GM12892 (cell line): ENCODE measurements at regions not wholly inside any gene's neighbourhood (a gene's known extent, or its start where the extent isn't known, plus 50 kb on each side); places are given as distances from the start of the nearest gene placed in this dataset.

Source experiments
- DNase-seq: peaks from one replicate; pipeline ENCODE4 v3.0.0; 2011; ENCODE audit not compliant: insufficient read length
- FAIRE-seq: peaks from 2 replicates; lab custom pipeline; 2011; peaks lifted over from hg19 to GRCh38; lab: Jason Lieb, UNC
- POLR2A ChIP-seq: IDR thresholded peaks from 2 replicates; pipeline ENCODE4 v1.6.1; 2011; ENCODE audit warnings: low read depth, low read length, control low read depth
- POLR2AphosphoS5 ChIP-seq: IDR thresholded peaks from 2 replicates; pipeline ENCODE4 v1.6.1; 2011; ENCODE audit warnings: low read depth, low read length, control low read depth
- TAF1 ChIP-seq: IDR thresholded peaks from 2 replicates; pipeline ENCODE4 v1.6.1; 2011; ENCODE audit warnings: low read depth, mild to moderate bottlenecking, control low read depth, low read length, borderline replicate concordance

GRCh38 chr9:97761056-97761598, 64.0 kb upstream of the XPA start:
- FAIRE-seq (no peak), DNase-seq (no peak)
- no peak for TF ChIP-seq POLR2AphosphoS5
- no peak for TF ChIP-seq POLR2A
- no peak for TF ChIP-seq TAF1

- DNase-seq: no peak
- TF ChIP-seq TAF1: no peak
- TF ChIP-seq POLR2AphosphoS5: no peak
- TF ChIP-seq POLR2A: no peak
- FAIRE-seq: no peak
These were observed 64.7 kb upstream of the XPA start for GRCh38 chr9:97761879-97762278.

GRCh38 chr9:97763874-97764273, 66.7 kb upstream of the XPA start:
- FAIRE-seq: no peak

GRCh38 chr9:97766092-97766491, 69.0 kb upstream of the XPA start:
- no peak for FAIRE-seq
- DNase-seq: no peak
- TF ChIP-seq POLR2A: no peak
- TF ChIP-seq POLR2AphosphoS5: no peak
- TF ChIP-seq TAF1: no peak

More at GRCh38 chr9:97763874-97764273, 66.7 kb upstream of the XPA start:
- no peak for DNase-seq
- TF ChIP-seq POLR2AphosphoS5 (no peak), TAF1 (no peak), POLR2A (no peak)

DNA sequence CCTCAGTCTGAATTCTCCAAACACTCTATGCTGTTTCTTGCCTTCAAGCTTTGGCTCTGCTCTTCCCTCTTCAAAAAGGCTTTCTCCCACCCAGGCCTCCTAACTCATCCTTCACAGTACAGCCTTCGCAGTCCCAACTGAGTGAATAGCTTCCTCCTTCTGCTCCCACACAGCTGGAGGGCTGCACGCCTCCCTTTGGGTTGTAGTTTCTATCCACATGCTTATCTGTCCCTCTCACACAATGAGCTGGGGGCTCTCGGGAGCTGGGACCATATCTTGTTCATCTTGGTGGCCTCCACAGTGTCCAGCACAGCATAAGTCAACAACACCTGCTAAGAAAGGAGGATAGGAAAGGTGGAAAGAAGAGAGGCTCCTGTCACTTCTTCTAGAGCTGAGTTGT, 69.5 kb upstream of the XPA start:
- DNase-seq (no peak), FAIRE-seq (no peak)
- TF ChIP-seq TAF1 (no peak), POLR2AphosphoS5 (no peak), POLR2A (no peak)

- DNase-seq (no peak), FAIRE-seq (no peak)
- TF ChIP-seq TAF1 (no peak), POLR2A (no peak), POLR2AphosphoS5 (no peak)
These were observed 70.8 kb upstream of the XPA start for GRCh38 chr9:97767891-97768290.

DNA sequence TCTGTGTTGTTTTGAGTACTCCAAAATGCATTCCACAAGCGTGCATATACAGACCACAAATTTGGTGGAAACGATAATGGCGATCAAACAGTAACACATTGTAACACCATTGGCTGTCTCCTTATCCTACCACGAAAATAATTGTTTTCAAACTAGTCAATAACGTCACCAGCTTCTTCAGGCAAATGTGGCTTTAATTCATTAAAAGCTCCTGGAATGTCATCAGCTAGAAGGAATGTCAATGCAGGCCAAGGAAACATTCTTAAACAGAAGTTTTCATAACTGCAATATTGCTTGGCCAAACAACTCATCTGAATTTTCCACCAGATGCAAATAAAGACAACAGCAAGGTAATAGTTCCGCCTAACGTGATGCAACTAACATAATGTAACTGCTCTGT, 71.6 kb upstream of the XPA start:
- no peak for FAIRE-seq
- DNase-seq: no peak
- no peak for TF ChIP-seq TAF1
- TF ChIP-seq POLR2AphosphoS5: no peak
- no peak for TF ChIP-seq POLR2A

DNA sequence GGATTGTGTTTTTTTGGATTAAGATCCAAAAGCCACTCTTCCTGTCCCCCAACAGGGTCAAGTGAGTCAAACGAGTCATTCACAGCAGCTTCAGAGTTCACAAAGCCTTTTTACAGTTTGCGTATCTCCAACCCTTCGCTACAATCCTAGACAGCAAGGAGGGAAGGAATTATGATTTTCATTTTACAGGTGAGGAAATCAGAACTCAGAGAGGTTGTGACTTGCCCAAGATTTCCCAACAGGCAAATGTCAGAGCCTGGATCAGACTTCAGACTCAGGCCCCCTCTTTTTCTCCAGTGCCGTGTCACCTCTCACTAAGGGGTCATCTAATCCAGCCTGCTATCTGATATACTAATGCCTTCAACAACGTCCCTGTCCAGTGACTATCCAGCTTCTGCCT, 72.1 kb upstream of the XPA start:
- FAIRE-seq: no peak
- no peak for TF ChIP-seq TAF1
- no peak for TF ChIP-seq POLR2AphosphoS5
- no peak for TF ChIP-seq POLR2A
- DNase-seq: no peak

DNA sequence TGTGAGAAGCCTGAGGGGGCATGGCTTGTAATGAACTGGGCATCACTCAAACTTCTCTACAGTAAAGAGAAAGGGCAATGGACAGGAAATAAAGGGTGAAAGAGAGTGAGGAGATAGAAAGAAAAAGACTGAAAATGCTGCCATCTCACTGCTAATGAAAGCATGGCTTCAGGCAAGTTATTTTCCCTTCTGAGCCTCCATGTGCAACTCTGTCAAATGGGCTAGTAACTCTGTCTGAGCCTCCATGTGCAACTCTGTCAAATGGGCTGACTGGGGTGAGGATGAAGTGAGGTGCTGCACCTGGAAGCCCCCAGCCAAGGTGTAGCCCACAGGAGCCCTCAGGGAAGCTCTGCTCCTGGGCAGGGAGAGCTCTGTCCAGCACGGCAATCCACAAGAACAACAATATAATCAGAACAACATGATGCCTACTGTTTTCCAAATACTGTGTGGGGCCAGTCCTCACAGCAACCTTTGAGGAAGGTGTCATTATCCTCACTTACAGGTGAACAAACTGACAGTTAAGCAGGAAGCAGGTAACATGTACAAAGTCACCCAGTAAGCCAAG, 73.8 kb upstream of the XPA start:
- no peak for FAIRE-seq
- TF ChIP-seq TAF1 (no peak), POLR2A (no peak), POLR2AphosphoS5 (no peak)

DNA sequence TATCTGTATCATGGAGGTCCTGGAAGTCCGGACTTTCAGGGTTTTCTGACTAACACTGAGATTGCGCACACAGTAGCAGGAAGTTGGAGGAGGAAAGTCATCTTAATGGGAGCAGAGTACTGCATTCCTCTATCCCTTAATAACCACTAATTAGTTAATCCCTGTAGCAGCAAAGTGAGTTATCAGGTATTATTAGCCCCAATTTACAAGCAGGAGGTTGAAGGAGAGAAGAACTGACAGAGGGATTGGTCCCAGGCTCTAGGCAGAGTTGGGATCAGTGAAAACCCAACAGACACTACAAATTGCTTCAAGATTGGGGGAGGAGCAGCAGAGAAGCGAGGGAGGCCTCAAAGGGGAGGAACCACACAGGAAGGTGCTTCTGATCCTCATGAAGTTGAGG, 74.5 kb upstream of the XPA start:
- TF ChIP-seq TAF1: no peak
- TF ChIP-seq POLR2A: no peak
- TF ChIP-seq POLR2AphosphoS5: no peak
- FAIRE-seq (no peak), DNase-seq (no peak)

More for the DNA sequence above, 73.8 kb upstream of the XPA start:
- no peak for DNase-seq

GRCh38 chr9:97772145-97772544, 75.0 kb upstream of the XPA start:
- no peak for DNase-seq
- TF ChIP-seq TAF1 (no peak), POLR2A (no peak), POLR2AphosphoS5 (no peak)
- FAIRE-seq: no peak

GRCh38 chr9:97773091-97773490, 76.0 kb upstream of the XPA start:
- FAIRE-seq (no peak), DNase-seq (no peak)
- TF ChIP-seq POLR2A: no peak
- no peak for TF ChIP-seq TAF1
- TF ChIP-seq POLR2AphosphoS5: no peak

- TF ChIP-seq POLR2AphosphoS5 (no peak), POLR2A (no peak), TAF1 (no peak)
- DNase-seq (no peak), FAIRE-seq (no peak)
These were observed 76.6 kb upstream of the XPA start for GRCh38 chr9:97773723-97774122.
